Smooth muscle cell (in vitro differentiated cells): ENCODE measurements at regions not wholly inside any gene's neighbourhood (a gene's known extent, or its start where the extent isn't known, plus 50 kb on each side); places are given as distances from the start of the nearest gene placed in this dataset.

Source experiments
- DNase-seq: peaks from one replicate; lab custom pipeline; 2025; ENCODE audit not compliant: unreplicated experiment; lab: John Stamatoyannopoulos, UW
- H2AFZ ChIP-seq: fragments of 200-600 bp; sonication (generic); 2 replicates; pipeline ENCODE4 v1.6.0; 2016; ENCODE audit warnings: antibody characterized with exemption, low read depth, mild to moderate bottlenecking
- H3F3A ChIP-seq: fragments of 200-600 bp; sonication (generic); 2 replicates; pipeline ENCODE4 v1.6.0; 2017; ENCODE audit warnings: antibody characterized with exemption, low read depth
- H3K27ac ChIP-seq: fragments of 200-600 bp; sonication (generic); 2 replicates; pipeline ENCODE4 v1.5.1; 2016; ENCODE audit warnings: low read depth, mild to moderate bottlenecking
- H3K27me3 ChIP-seq: fragments of 200-600 bp; sonication (generic); 2 replicates; pipeline ENCODE4 v1.6.1; 2016; ENCODE audit warnings: low read depth, mild to moderate bottlenecking
- H3K36me3 ChIP-seq: fragments of 200-600 bp; sonication (generic); 2 replicates; pipeline ENCODE4 v1.5.1; 2016; ENCODE audit warnings: low read depth
- H3K4me1 ChIP-seq: fragments of 200-600 bp; sonication (generic); 2 replicates; pipeline ENCODE4 v1.5.1; 2016; ENCODE audit warnings: low read depth
- H3K4me2 ChIP-seq: fragments of 200-600 bp; sonication (generic); 2 replicates; pipeline ENCODE4 v1.6.0; 2016; ENCODE audit warnings: mild to moderate bottlenecking
- H3K4me3 ChIP-seq: fragments of 200-600 bp; sonication (generic); 2 replicates; pipeline ENCODE4 v1.5.1; 2016; ENCODE audit warnings: mild to moderate bottlenecking
- H3K79me2 ChIP-seq: fragments of 200-600 bp; sonication (generic); 2 replicates; pipeline ENCODE4 v1.6.0; 2016; ENCODE audit warnings: low read depth, mild to moderate bottlenecking
- H3K9ac ChIP-seq: fragments of 200-600 bp; sonication (generic); 2 replicates; pipeline ENCODE4 v1.6.0; 2016; ENCODE audit warnings: low read depth
- H3K9me3 ChIP-seq: fragments of 200-600 bp; sonication (generic); replicated peaks from 2 replicates; pipeline ENCODE4 v1.5.1; 2016; ENCODE audit warnings: low read depth
- H4K20me1 ChIP-seq: fragments of 200-600 bp; sonication (generic); 2 replicates; pipeline ENCODE4 v1.6.0; 2016; ENCODE audit warnings: low read depth
- CTCF ChIP-seq: fragments of 200-600 bp; sonication (generic); IDR thresholded peaks from 2 replicates; pipeline ENCODE4 v1.5.1; 2017; ENCODE audit warnings: borderline replicate concordance, mild to moderate bottlenecking, antibody characterized with exemption; ENCODE audit not compliant: insufficient read depth, poor library complexity, severe bottlenecking
- WGBS: methylation state at CpG from one replicate; pipeline ENCODE4 v1.1.7; 2016; ENCODE audit warnings: low lambda C conversion rate; 5-methylcytosine and 5-hydroxymethylcytosine counted together

- Histone ChIP-seq H3K9me3 (no peaks in the 10 kb centered on the region), H3K36me3 (no peaks in the 10 kb centered on the region), H3K4me2 (no peak overlapping the region), H3K4me1 (no peaks in the 10 kb centered on the region), H4K20me1 (no peaks in the 10 kb centered on the region), H3K79me2 (no peaks in the 10 kb centered on the region), H3F3A (no peaks in the 10 kb centered on the region), H3K27me3 (no peaks in the 10 kb centered on the region), H3K27ac (no peak overlapping the region), H2AFZ (no peak overlapping the region), H3K4me3 (no peak overlapping the region), H3K9ac (no peak overlapping the region)
- TF ChIP-seq CTCF, result no peak
- DNase-seq, result no peak
- WGBS, result 0% methylated on average over 2 of the region's 2 CpGs
Measured at GRCh38 chr5:112112346-112112745, 306.7 kb downstream of the EPB41L4A start.

GRCh38 chr5:112109331-112110007 lies 309.6 kb downstream of the EPB41L4A start:
- Histone ChIP-seq H3K4me3 (no peak overlapping the region), H3K27ac (no peak overlapping the region), H2AFZ (no peak overlapping the region), H3K9me3 (no peaks in the 10 kb centered on the region), H3K4me2 (no peak overlapping the region), H3F3A (no peaks in the 10 kb centered on the region), H3K79me2 (no peaks in the 10 kb centered on the region), H4K20me1 (no peaks in the 10 kb centered on the region), H3K4me1 (no peaks in the 10 kb centered on the region), H3K27me3 (no peaks in the 10 kb centered on the region), H3K9ac (no peak overlapping the region), H3K36me3 (no peaks in the 10 kb centered on the region)
- WGBS, result 67% methylated on average over 4 of the region's 4 CpGs
- TF ChIP-seq CTCF, result no peak
- DNase-seq, result no peak

GRCh38 chr5:112106878-112107277 lies 312.2 kb downstream of the EPB41L4A start:
- Histone ChIP-seq H3K4me1 (no peaks in the 10 kb centered on the region), H3K27ac (no peak overlapping the region), H3K27me3 (no peaks in the 10 kb centered on the region), H3K4me2 (no peak overlapping the region), H2AFZ (no peak overlapping the region), H4K20me1 (no peaks in the 10 kb centered on the region), H3F3A (no peaks in the 10 kb centered on the region), H3K4me3 (no peak overlapping the region), H3K9me3 (no peaks in the 10 kb centered on the region), H3K36me3 (no peaks in the 10 kb centered on the region), H3K79me2 (no peaks in the 10 kb centered on the region), H3K9ac (no peak overlapping the region)
- WGBS, result 75% methylated on average over 2 of the region's 2 CpGs
- no peak for TF ChIP-seq CTCF
- no peak for DNase-seq

- TF ChIP-seq CTCF, result no peak
- WGBS, result 92% methylated on average over 6 of the region's 6 CpGs
- H3K9me3 ChIP-seq, result peaks cover 6% of the 10 kb centered on the region
- no peak overlapping the region for H3K9ac ChIP-seq
- no peaks in the 10 kb centered on the region for H3K36me3 ChIP-seq
- peak overlapping the region; percentile 24 for H2AFZ ChIP-seq
- H3K79me2 ChIP-seq, result no peaks in the 10 kb centered on the region
- DNase-seq, result no peak
- no peaks in the 10 kb centered on the region for H3K4me1 ChIP-seq
- H3F3A ChIP-seq, result no peaks in the 10 kb centered on the region
- H3K4me3 ChIP-seq, result no peak overlapping the region
- no peak overlapping the region for H3K27ac ChIP-seq
- H3K4me2 ChIP-seq, result no peak overlapping the region
- no peaks in the 10 kb centered on the region for H3K27me3 ChIP-seq
- H4K20me1 ChIP-seq, result no peaks in the 10 kb centered on the region
Measured at GRCh38 chr5:112097768-112098167, 321.3 kb downstream of the EPB41L4A start.
